ENCODE measurements at regions not wholly inside any gene's neighbourhood (a gene's known extent, or its start where the extent isn't known, plus 50 kb on each side); places are given as distances from the start of the nearest gene placed in this dataset.

- no peak for DNase-seq (ENCODE audit: low spot score)
Measured at GRCh38 chr15:55026381-55026780, 170.4 kb downstream of the RSL24D1 start.

- DNase-seq (ENCODE audit: low spot score) = no peak
Measured at GRCh38 chr15:55017635-55018034, 179.1 kb downstream of the RSL24D1 start.

GRCh38 chr15:55016225-55016624, 180.5 kb downstream of the RSL24D1 start:
- DNase-seq (ENCODE audit: low spot score) = no peak

GRCh38 chr15:55015093-55015445, 181.7 kb downstream of the RSL24D1 start:
- no peak for DNase-seq (ENCODE audit: low spot score)

- no peak for DNase-seq (ENCODE audit: low spot score)
Measured at GRCh38 chr15:55014391-55015092, 182.2 kb downstream of the RSL24D1 start.

GRCh38 chr15:55008421-55008820, 188.3 kb downstream of the RSL24D1 start:
- no peak for DNase-seq (ENCODE audit: low spot score)

- no peak for DNase-seq (ENCODE audit: low spot score)
Measured at GRCh38 chr15:55007561-55007960, 189.2 kb downstream of the RSL24D1 start.

GRCh38 chr15:55005679-55006078, 191.1 kb downstream of the RSL24D1 start:
- no peak for DNase-seq (ENCODE audit: low spot score)

- DNase-seq (ENCODE audit: low spot score) = no peak
Measured at GRCh38 chr15:55003965-55004873, 192.5 kb downstream of the RSL24D1 start.

GRCh38 chr15:54998661-54999060, 198.1 kb downstream of the RSL24D1 start:
- DNase-seq (ENCODE audit: low spot score) = no peak

- DNase-seq (ENCODE audit: low spot score) = no peak
Measured at GRCh38 chr15:54990793-54991192, 205.9 kb downstream of the RSL24D1 start.

GRCh38 chr15:54987881-54988280, 208.9 kb downstream of the RSL24D1 start:
- no peak for DNase-seq (ENCODE audit: low spot score)

GRCh38 chr15:54979964-54980363, 216.8 kb downstream of the RSL24D1 start:
- no peak for DNase-seq (ENCODE audit: low spot score)

- DNase-seq (ENCODE audit: low spot score) = no peak
Measured at GRCh38 chr15:54962637-54963036, 234.1 kb downstream of the RSL24D1 start.

- no peak for DNase-seq (ENCODE audit: low spot score)
Measured at GRCh38 chr15:54960266-54960665, 236.5 kb downstream of the RSL24D1 start.

GRCh38 chr15:54941417-54941816, 255.3 kb downstream of the RSL24D1 start:
- no peak for DNase-seq (ENCODE audit: low spot score)

GRCh38 chr15:54917312-54917711, 279.4 kb downstream of the RSL24D1 start:
- DNase-seq (ENCODE audit: low spot score) = no peak

- no peak for DNase-seq (ENCODE audit: low spot score)
Measured at GRCh38 chr15:54915380-54915779, 281.4 kb downstream of the RSL24D1 start.

GRCh38 chr15:54884312-54884711, 312.4 kb downstream of the RSL24D1 start:
- no peak for DNase-seq (ENCODE audit: low spot score)

- DNase-seq (ENCODE audit: low spot score) = no peak
Measured at GRCh38 chr15:54859982-54860381, 336.8 kb downstream of the RSL24D1 start.

GRCh38 chr15:54854667-54855066, 342.1 kb downstream of the RSL24D1 start:
- no peak for DNase-seq (ENCODE audit: low spot score)

GRCh38 chr15:54850101-54850500, 346.6 kb downstream of the RSL24D1 start:
- no peak for DNase-seq (ENCODE audit: low spot score)

- no peak for DNase-seq (ENCODE audit: low spot score)
Measured at GRCh38 chr15:54843006-54843405, 353.7 kb downstream of the RSL24D1 start.

All from CD4-positive, alpha-beta T cell treated with Interleukin-2 at 100 ng/mL for 4 hours (primary cell).